ENCODE measurements at regions not wholly inside any gene's neighbourhood (a gene's known extent, or its start where the extent isn't known, plus 50 kb on each side); places are given as distances from the start of the nearest gene placed in this dataset.

GRCh38 chr9:89821081-89821480 is 216.3 kb downstream of the GADD45G start:
- Mint-ChIP-seq H3K4me1 (peaks cover 15% of the 10 kb centered on the region), H3K9me3 (no peaks in the 10 kb centered on the region), H3K4me3 (no peak overlapping the region), H3K36me3 (ENCODE audit: low read depth) (no peaks in the 10 kb centered on the region), H3K27ac (no peak overlapping the region), H3K27me3 (ENCODE audit: low read depth, poor library complexity) (peaks cover 10% of the 10 kb centered on the region)
- DNase-seq = no peak
- TF ChIP-seq CTCF (IDR thresholded peaks at IDR 0.05) = no peak

GRCh38 chr9:89822996-89823395 is 218.2 kb downstream of the GADD45G start:
- Mint-ChIP-seq H3K9me3 (no peaks in the 10 kb centered on the region), H3K27ac (no peak overlapping the region), H3K27me3 (ENCODE audit: low read depth, poor library complexity) (peaks cover 9% of the 10 kb centered on the region), H3K36me3 (ENCODE audit: low read depth) (no peaks in the 10 kb centered on the region), H3K4me1 (peaks cover 4% of the 10 kb centered on the region), H3K4me3 (no peak overlapping the region)
- no peak for TF ChIP-seq CTCF (IDR thresholded peaks at IDR 0.05)
- DNase-seq = no peak

GRCh38 chr9:89825669-89826068 is 220.9 kb downstream of the GADD45G start:
- Mint-ChIP-seq H3K4me1 (peaks cover 4% of the 10 kb centered on the region), H3K36me3 (ENCODE audit: low read depth) (no peaks in the 10 kb centered on the region), H3K27me3 (ENCODE audit: low read depth, poor library complexity) (peaks cover 11% of the 10 kb centered on the region), H3K27ac (peak overlapping the region; percentile 18), H3K4me3 (no peak overlapping the region), H3K9me3 (peaks cover 10% of the 10 kb centered on the region)
- no peak for TF ChIP-seq CTCF (IDR thresholded peaks at IDR 0.05)
- DNase-seq = no peak

GRCh38 chr9:89826186-89826585 is 221.4 kb downstream of the GADD45G start:
- no peak overlapping the region for H3K4me3 Mint-ChIP-seq
- H3K27me3 Mint-ChIP-seq (ENCODE audit: low read depth, poor library complexity) = peaks cover 13% of the 10 kb centered on the region
- peaks cover 4% of the 10 kb centered on the region for H3K4me1 Mint-ChIP-seq
- H3K9me3 Mint-ChIP-seq = peaks cover 14% of the 10 kb centered on the region
- H3K36me3 Mint-ChIP-seq (ENCODE audit: low read depth) = no peaks in the 10 kb centered on the region
- no peak for TF ChIP-seq CTCF (IDR thresholded peaks at IDR 0.05)
- DNase-seq = no peak
- no peak overlapping the region for H3K27ac Mint-ChIP-seq

GRCh38 chr9:89829346-89829745 is 224.5 kb downstream of the GADD45G start:
- H3K36me3 Mint-ChIP-seq (ENCODE audit: low read depth) = no peaks in the 10 kb centered on the region
- no peak overlapping the region for H3K27ac Mint-ChIP-seq
- peaks cover 13% of the 10 kb centered on the region for H3K27me3 Mint-ChIP-seq (ENCODE audit: low read depth, poor library complexity)
- peaks cover 30% of the 10 kb centered on the region for H3K9me3 Mint-ChIP-seq
- H3K4me3 Mint-ChIP-seq = no peak overlapping the region
- no peak for DNase-seq
- no peak for TF ChIP-seq CTCF (IDR thresholded peaks at IDR 0.05)
- peaks cover under 1% of the 10 kb centered on the region for H3K4me1 Mint-ChIP-seq

- no peak for DNase-seq
- no peak for TF ChIP-seq CTCF (IDR thresholded peaks at IDR 0.05)
- Mint-ChIP-seq H3K36me3 (ENCODE audit: low read depth) (no peaks in the 10 kb centered on the region), H3K4me3 (no peak overlapping the region), H3K27me3 (ENCODE audit: low read depth, poor library complexity) (peaks cover 13% of the 10 kb centered on the region), H3K9me3 (peaks cover 20% of the 10 kb centered on the region), H3K4me1 (peaks cover 19% of the 10 kb centered on the region), H3K27ac (no peak overlapping the region)
Measured at GRCh38 chr9:89835666-89836065, 230.9 kb downstream of the GADD45G start.
